HL-60 (cell line): ENCODE measurements at regions not wholly inside any gene's neighbourhood (a gene's known extent, or its start where the extent isn't known, plus 50 kb on each side); places are given as distances from the start of the nearest gene placed in this dataset.

ENCODE experiments used
- DNase-seq, 2 experiments: peaks; one replicate each; pipeline ENCODE4 v3.0.0-alpha.2; 2010 to 2020; ENCODE audit warnings: low read depth in 1 of 2, low spot score in 1 of 2
- H3K27ac ChIP-seq: fragments of 250-450 bp; sonication (Bioruptor Pico); replicated peaks from 2 replicates; pipeline ENCODE4 v1.5.1; 2020; ENCODE audit warnings: mild to moderate bottlenecking, moderate library complexity
- H3K27me3 ChIP-seq: fragments of 250-450 bp; sonication (Bioruptor Pico); 2 replicates; pipeline ENCODE4 v1.5.1; 2021; ENCODE audit warnings: mild to moderate bottlenecking, moderate library complexity; ENCODE audit not compliant: insufficient read depth, poor library complexity, severe bottlenecking
- H3K4me3 ChIP-seq: replicated peaks from 2 replicates; pipeline ENCODE4 v1.5.1; 2011; ENCODE audit warnings: mild to moderate bottlenecking, control low read depth, low read length; ENCODE audit not compliant: insufficient read depth
- GABPA ChIP-seq: IDR thresholded peaks from 2 replicates; pipeline ENCODE4 v1.6.1; 2012; ENCODE audit warnings: low read depth
- POLR2AphosphoS5 ChIP-seq: IDR thresholded peaks from 2 replicates; pipeline ENCODE4 v1.6.1; 2012; ENCODE audit warnings: low read depth
- REST ChIP-seq: IDR thresholded peaks from 2 replicates; pipeline ENCODE4 v1.6.1; 2012; ENCODE audit warnings: low read depth; ENCODE audit not compliant: insufficient replicate concordance
- SPI1 ChIP-seq: IDR thresholded peaks from 2 replicates; pipeline ENCODE4 v1.6.1; 2012; ENCODE audit warnings: low read depth, mild to moderate bottlenecking, borderline replicate concordance
- TF ChIP-seq, protein P1 (sequence below): IDR thresholded peaks from one replicate; pipeline ENCODE4 v1.5.1; 2011; ENCODE audit warnings: low read length, control low read depth, inconsistent platforms; ENCODE audit not compliant: insufficient read depth

- Histone ChIP-seq H3K27me3 (no peaks in the 10 kb centered on the region), H3K4me3 (no peak overlapping the region), H3K27ac (peak overlapping the region; percentile 26)
- no peak for DNase-seq
- TF ChIP-seq GABPA, result no peak
- TF ChIP-seq SPI1, result peak; percentile 42; the same call in 1 of the 2 replicates
Measured at GRCh38 chr7:116087984-116088383, 57.4 kb upstream of the TFEC start.

GRCh38 chr7:116089293-116089692 lies 58.7 kb upstream of the TFEC start:
- no peak overlapping the region for H3K27ac ChIP-seq
- H3K27me3 ChIP-seq, result no peaks in the 10 kb centered on the region
- no peak overlapping the region for H3K4me3 ChIP-seq
- TF ChIP-seq, protein P1, sequence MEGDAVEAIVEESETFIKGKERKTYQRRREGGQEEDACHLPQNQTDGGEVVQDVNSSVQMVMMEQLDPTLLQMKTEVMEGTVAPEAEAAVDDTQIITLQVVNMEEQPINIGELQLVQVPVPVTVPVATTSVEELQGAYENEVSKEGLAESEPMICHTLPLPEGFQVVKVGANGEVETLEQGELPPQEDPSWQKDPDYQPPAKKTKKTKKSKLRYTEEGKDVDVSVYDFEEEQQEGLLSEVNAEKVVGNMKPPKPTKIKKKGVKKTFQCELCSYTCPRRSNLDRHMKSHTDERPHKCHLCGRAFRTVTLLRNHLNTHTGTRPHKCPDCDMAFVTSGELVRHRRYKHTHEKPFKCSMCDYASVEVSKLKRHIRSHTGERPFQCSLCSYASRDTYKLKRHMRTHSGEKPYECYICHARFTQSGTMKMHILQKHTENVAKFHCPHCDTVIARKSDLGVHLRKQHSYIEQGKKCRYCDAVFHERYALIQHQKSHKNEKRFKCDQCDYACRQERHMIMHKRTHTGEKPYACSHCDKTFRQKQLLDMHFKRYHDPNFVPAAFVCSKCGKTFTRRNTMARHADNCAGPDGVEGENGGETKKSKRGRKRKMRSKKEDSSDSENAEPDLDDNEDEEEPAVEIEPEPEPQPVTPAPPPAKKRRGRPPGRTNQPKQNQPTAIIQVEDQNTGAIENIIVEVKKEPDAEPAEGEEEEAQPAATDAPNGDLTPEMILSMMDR, result no peak
- TF ChIP-seq POLR2AphosphoS5 (no peak), SPI1 (no peak), REST (no peak), GABPA (no peak)
- DNase-seq, result no peak

DNA sequence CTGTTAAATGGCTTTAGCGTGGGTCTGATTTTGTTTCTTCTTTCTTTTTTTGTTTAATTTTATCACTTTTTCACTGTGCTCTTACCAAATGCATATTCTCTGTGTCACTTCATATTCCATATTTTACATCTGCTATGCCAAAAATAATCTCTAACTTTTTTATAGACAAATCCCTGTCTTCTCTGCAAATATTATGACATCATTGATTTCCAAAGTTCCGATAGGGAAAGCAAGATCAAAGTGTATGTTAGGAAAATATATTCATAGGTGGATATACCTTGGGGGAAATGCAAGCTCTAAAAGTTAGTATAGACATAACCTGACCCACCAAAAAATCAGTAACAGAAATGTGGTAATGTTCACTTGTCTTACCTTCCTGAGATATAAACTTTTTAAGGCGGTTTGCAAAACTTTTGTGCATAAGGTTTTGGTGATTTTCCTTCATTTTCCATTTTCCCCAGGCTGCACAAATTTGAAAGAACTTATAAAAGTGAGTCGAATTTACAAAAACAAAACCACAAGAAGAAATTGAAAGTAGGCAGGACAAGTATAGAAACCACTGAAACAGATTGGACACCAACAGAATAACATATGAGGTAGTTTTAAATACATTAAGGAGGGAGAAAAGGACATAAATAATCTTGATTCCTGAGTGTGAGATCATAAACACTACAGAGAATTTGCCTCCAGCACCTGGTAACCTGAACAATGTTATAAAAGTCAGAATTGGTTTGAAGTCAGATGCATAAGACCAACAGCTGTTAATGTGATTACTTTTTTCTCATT lies 63.1 kb upstream of the TFEC start:
- TF ChIP-seq GABPA, result no peak
- TF ChIP-seq REST, result no peak
- TF ChIP-seq, protein P1, result no peak
- TF ChIP-seq POLR2AphosphoS5, result no peak
- no peak for TF ChIP-seq SPI1
- no peak for DNase-seq
- no peak overlapping the region for H3K27ac ChIP-seq
- no peak overlapping the region for H3K4me3 ChIP-seq
- no peaks in the 10 kb centered on the region for H3K27me3 ChIP-seq

- Histone ChIP-seq H3K27me3 (no peaks in the 10 kb centered on the region), H3K27ac (no peak overlapping the region), H3K4me3 (no peak overlapping the region)
- TF ChIP-seq GABPA (no peak), SPI1 (peak; percentile 32; the same call in 1 of the 2 replicates)
- DNase-seq, result no peak
Measured at GRCh38 chr7:116095396-116095795, 64.8 kb upstream of the TFEC start.
